ENCODE measurements at regions not wholly inside any gene's neighbourhood (a gene's known extent, or its start where the extent isn't known, plus 50 kb on each side); places are given as distances from the start of the nearest gene placed in this dataset.

DNA sequence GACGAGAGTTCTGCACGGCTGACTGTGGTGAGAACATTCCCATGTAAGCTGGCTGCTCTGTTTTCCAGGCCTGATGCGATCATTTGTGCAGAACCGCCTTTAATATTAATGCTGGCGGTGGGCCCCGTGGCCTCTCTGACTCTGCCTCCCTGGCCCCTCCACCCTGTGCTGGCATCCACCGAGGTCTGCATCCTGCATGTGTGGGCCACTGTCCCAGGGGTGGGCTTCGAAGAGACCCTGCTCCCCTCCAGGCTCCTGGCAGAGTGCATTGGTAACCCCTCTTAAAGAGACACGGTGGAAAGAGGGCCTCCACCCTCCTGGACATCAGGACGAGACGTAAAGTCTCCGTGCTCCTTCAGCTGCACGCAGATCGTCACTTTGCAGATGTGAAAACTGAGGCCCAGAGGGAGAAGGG lies 67.3 kb upstream of the FAM20C start:
- no peak for DNase-seq (ENCODE audit: low read depth, low spot score)
- ChIA-PET CTCF (no interaction called here), POLR2A (no interaction called here)
- no peak overlapping the region for H3K27ac ChIP-seq (ENCODE audit: low read depth, low read length)
- TF ChIP-seq, protein P1, sequence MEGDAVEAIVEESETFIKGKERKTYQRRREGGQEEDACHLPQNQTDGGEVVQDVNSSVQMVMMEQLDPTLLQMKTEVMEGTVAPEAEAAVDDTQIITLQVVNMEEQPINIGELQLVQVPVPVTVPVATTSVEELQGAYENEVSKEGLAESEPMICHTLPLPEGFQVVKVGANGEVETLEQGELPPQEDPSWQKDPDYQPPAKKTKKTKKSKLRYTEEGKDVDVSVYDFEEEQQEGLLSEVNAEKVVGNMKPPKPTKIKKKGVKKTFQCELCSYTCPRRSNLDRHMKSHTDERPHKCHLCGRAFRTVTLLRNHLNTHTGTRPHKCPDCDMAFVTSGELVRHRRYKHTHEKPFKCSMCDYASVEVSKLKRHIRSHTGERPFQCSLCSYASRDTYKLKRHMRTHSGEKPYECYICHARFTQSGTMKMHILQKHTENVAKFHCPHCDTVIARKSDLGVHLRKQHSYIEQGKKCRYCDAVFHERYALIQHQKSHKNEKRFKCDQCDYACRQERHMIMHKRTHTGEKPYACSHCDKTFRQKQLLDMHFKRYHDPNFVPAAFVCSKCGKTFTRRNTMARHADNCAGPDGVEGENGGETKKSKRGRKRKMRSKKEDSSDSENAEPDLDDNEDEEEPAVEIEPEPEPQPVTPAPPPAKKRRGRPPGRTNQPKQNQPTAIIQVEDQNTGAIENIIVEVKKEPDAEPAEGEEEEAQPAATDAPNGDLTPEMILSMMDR (IDR thresholded peaks at IDR 0.05; ENCODE audit: low read depth, low read length), result no peak
- peaks cover 2% of the 10 kb centered on the region for H3K27me3 ChIP-seq (ENCODE audit: control insufficient read depth, insufficient read depth, low read length)
- H3K4me3 ChIP-seq (ENCODE audit: low read depth, low read length), result no peak overlapping the region
- peaks cover 6% of the 10 kb centered on the region; the same call in 1 of the 2 replicates for H3K9me3 ChIP-seq (ENCODE audit: control insufficient read depth, insufficient read depth, low read length)

DNA sequence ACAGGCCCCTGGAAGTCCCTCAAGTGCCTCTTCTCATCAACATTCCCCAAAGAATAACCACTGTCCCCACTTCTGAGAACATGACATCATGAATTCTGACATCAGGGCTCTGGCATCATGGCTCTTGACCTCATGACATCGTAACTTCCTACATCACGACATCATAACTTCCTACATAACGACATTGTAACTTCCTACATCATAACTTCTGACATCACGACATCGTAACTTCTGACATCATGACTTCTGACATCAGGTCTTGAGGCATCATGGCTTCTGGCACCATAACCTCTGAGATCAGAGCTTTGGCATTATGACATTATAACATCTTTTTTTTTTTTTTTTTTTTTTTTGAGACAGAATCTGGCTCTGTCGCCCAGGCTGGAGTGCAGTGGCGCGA lies 66.7 kb upstream of the FAM20C start:
- H3K27me3 ChIP-seq (ENCODE audit: control insufficient read depth, insufficient read depth, low read length), result peaks cover 1% of the 10 kb centered on the region
- no peak overlapping the region for H3K4me3 ChIP-seq (ENCODE audit: low read depth, low read length)
- H3K9me3 ChIP-seq (ENCODE audit: control insufficient read depth, insufficient read depth, low read length), result peaks cover 6% of the 10 kb centered on the region; the same call in 1 of the 2 replicates
- DNase-seq (ENCODE audit: low read depth, low spot score), result no peak
- ChIA-PET POLR2A (no interaction called here), CTCF (no interaction called here)
- TF ChIP-seq, protein P1 (IDR thresholded peaks at IDR 0.05; ENCODE audit: low read depth, low read length), result no peak
- H3K27ac ChIP-seq (ENCODE audit: low read depth, low read length), result no peak overlapping the region

DNA sequence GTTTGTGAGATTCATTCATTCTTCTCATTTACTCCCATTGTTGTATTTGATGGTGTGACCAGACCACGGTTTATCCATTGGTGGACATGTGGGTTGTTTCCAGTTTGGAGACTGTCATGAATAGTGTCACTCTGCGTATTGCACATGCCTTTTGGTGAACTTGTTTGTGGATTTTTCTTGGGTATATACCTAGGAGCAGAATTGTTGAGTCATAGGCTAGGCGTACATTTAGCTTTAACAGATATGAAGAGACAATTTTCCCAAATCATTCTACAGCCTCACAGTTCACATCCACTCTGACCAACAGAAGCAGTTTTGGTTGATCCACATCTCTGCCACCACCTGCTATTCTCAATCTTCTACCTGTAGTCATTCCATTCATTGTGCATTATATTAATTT lies 66.0 kb upstream of the FAM20C start:
- ChIA-PET POLR2A (no interaction called here), CTCF (no interaction called here)
- DNase-seq (ENCODE audit: low read depth, low spot score), result no peak
- no peak overlapping the region for H3K27ac ChIP-seq (ENCODE audit: low read depth, low read length)
- H3K9me3 ChIP-seq (ENCODE audit: control insufficient read depth, insufficient read depth, low read length), result peaks cover 6% of the 10 kb centered on the region; the same call in 1 of the 2 replicates
- TF ChIP-seq, protein P1 (IDR thresholded peaks at IDR 0.05; ENCODE audit: low read depth, low read length), result no peak
- no peak overlapping the region for H3K4me3 ChIP-seq (ENCODE audit: low read depth, low read length)
- no peaks in the 10 kb centered on the region for H3K27me3 ChIP-seq (ENCODE audit: control insufficient read depth, insufficient read depth, low read length)

DNA sequence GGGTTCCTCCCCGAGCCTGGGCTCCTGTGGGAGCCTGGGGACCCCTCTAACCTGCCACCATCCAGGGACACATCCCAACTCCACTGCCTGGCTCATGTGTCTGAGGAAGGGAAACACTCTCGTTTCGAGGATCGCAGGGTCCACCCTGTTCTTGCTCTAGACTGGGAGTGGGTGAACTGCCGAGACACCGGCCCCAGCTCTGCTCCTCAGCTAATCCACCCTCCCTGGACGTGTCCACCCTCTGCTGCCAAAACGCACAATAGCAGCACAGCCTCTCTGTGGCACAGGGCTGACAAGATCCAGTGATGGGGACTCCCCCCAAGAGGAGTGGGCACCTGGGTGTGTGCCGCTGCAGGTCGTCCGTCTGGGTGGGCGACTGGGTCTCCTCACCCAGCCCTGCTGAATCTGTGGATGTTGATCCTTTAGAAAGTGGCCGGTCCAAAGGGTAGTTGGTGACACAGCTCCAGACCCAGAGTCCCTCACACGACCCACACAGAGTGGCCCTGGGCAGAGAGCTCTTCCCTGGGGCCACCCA lies 65.2 kb upstream of the FAM20C start:
- ChIA-PET POLR2A (no interaction called here), CTCF (no interaction called here)
- Histone ChIP-seq H3K4me3 (ENCODE audit: low read depth, low read length) (no peak overlapping the region), H3K27ac (ENCODE audit: low read depth, low read length) (no peak overlapping the region), H3K27me3 (ENCODE audit: control insufficient read depth, insufficient read depth, low read length) (no peaks in the 10 kb centered on the region), H3K9me3 (ENCODE audit: control insufficient read depth, insufficient read depth, low read length) (peaks cover 6% of the 10 kb centered on the region; the same call in 1 of the 2 replicates)
- no peak for DNase-seq (ENCODE audit: low read depth, low spot score)
- TF ChIP-seq, protein P1 (IDR thresholded peaks at IDR 0.05; ENCODE audit: low read depth, low read length), result no peak

DNA sequence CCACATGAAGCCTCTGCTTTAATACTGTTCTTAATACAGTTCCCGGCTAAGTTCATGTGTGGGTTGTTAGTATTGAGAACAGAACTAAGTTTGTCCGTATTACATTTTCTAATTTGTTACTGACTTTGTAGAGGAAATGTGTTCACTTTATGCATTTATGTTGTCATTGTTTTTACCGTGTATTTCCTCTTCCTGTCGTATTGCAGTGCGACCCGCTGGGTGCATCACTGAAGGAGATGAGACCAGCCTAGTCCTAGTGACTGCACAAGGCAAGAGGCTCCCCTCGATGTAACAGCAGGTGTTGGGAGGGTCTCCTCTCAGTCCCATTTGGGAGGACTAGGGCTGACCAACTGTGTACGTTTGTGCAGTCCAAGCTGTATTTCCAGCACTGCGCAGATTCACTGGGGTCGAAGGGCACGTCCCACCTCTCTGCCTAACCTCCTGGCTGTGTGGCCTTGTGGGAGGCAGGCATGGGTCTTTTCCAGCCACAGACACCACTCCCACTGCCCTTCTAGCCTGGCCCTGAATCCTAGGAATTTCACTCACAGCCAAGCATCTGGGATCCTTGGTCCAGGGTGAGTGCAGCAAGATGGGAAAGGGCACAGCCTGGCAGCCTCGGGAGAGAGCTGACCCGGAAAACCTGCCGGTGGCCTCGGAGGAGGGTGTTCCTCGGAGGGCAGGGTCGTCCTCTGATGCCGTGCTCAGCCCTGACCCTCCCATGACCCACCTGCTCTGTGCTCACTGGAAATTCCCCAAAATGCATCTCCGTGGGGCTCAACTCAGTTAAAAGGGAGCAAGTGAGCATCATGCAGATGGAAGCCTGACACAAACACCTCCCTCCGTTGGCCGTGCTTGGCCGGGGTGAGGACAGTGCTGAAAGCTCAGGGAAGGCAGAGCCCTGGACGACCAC lies 63.9 kb upstream of the FAM20C start:
- Histone ChIP-seq H3K9me3 (ENCODE audit: control insufficient read depth, insufficient read depth, low read length) (peaks cover 6% of the 10 kb centered on the region; the same call in 1 of the 2 replicates), H3K27me3 (ENCODE audit: control insufficient read depth, insufficient read depth, low read length) (no peaks in the 10 kb centered on the region), H3K4me3 (ENCODE audit: low read depth, low read length) (no peak overlapping the region), H3K27ac (ENCODE audit: low read depth, low read length) (no peak overlapping the region)
- TF ChIP-seq, protein P1 (IDR thresholded peaks at IDR 0.05; ENCODE audit: low read depth, low read length), result no peak
- DNase-seq (ENCODE audit: low read depth, low spot score), result no peak
- ChIA-PET CTCF (no interaction called here), POLR2A (no interaction called here)
